ENCODE measurements at regions not wholly inside any gene's neighbourhood (a gene's known extent, or its start where the extent isn't known, plus 50 kb on each side); places are given as distances from the start of the nearest gene placed in this dataset.

- Mint-ChIP-seq H3K9me3 (peaks cover 20% of the 10 kb centered on the region), H3K27me3 (ENCODE audit: low read depth) (no peaks in the 10 kb centered on the region), H3K27ac (no peak overlapping the region), H3K4me1 (no peaks in the 10 kb centered on the region), H3K36me3 (no peaks in the 10 kb centered on the region), H3K4me3 (no peak overlapping the region)
- DNase-seq (ENCODE audit: low spot score in 2 of 2, unreplicated experiment in 2 of 2): no peak
- TF ChIP-seq, protein P1, sequence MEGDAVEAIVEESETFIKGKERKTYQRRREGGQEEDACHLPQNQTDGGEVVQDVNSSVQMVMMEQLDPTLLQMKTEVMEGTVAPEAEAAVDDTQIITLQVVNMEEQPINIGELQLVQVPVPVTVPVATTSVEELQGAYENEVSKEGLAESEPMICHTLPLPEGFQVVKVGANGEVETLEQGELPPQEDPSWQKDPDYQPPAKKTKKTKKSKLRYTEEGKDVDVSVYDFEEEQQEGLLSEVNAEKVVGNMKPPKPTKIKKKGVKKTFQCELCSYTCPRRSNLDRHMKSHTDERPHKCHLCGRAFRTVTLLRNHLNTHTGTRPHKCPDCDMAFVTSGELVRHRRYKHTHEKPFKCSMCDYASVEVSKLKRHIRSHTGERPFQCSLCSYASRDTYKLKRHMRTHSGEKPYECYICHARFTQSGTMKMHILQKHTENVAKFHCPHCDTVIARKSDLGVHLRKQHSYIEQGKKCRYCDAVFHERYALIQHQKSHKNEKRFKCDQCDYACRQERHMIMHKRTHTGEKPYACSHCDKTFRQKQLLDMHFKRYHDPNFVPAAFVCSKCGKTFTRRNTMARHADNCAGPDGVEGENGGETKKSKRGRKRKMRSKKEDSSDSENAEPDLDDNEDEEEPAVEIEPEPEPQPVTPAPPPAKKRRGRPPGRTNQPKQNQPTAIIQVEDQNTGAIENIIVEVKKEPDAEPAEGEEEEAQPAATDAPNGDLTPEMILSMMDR (IDR thresholded peaks at IDR 0.05; ENCODE audit: unreplicated experiment): no peak
Measured at GRCh38 chr12:30420561-30420960, 275.1 kb downstream of the IPO8 start.

GRCh38 chr12:30417697-30418231 is 277.9 kb downstream of the IPO8 start:
- Mint-ChIP-seq H3K4me1 (no peaks in the 10 kb centered on the region), H3K9me3 (peaks cover 6% of the 10 kb centered on the region), H3K4me3 (no peak overlapping the region), H3K27ac (no peak overlapping the region), H3K27me3 (ENCODE audit: low read depth) (no peaks in the 10 kb centered on the region), H3K36me3 (no peaks in the 10 kb centered on the region)
- no peak for DNase-seq (ENCODE audit: low spot score in 2 of 2, unreplicated experiment in 2 of 2)
- TF ChIP-seq, protein P1 (IDR thresholded peaks at IDR 0.05; ENCODE audit: unreplicated experiment): no peak

DNA sequence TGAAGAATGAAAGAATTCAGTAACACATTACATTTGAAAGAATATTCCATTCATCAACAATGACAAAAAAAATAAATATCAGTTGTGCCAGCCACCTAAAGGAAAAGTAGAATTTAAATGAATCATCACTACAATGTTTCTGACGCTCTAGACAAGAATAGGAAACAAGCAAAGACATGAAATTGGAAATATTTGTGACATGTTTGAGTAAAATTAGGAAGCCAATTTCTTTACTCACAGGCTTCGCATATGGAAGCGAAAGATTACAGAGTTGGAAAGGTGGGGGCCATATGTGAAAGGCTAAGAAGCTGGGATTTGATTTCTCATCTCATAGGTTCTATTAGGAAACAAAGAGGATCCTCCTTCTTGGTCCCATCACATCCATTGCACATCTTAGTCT is 279.0 kb downstream of the IPO8 start:
- Mint-ChIP-seq H3K27me3 (ENCODE audit: low read depth) (no peaks in the 10 kb centered on the region), H3K36me3 (no peaks in the 10 kb centered on the region), H3K4me3 (no peak overlapping the region), H3K4me1 (no peaks in the 10 kb centered on the region), H3K27ac (no peak overlapping the region), H3K9me3 (peaks cover 4% of the 10 kb centered on the region)
- TF ChIP-seq, protein P1 (IDR thresholded peaks at IDR 0.05; ENCODE audit: unreplicated experiment): no peak
- no peak for DNase-seq (ENCODE audit: low spot score in 2 of 2, unreplicated experiment in 2 of 2)

DNA sequence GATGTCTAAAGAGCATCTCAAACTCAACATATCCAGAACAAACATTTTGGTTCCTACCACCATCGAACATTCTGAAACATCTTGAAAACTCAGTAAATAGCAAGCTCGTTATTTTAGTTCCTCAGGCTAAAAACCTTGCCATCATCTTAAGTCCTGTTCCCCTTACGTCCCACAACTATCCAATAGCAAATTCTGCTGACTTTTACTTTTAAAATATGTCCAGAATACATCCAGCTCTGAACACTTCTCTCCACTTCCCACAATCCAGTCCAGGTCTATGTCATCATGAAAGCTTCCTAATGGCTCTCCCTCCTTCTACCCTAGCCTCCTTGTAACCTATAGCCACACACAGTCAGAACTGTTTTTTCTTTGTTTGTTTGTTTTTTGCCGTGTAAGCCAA is 279.9 kb downstream of the IPO8 start:
- Mint-ChIP-seq H3K4me1 (no peaks in the 10 kb centered on the region), H3K27ac (no peak overlapping the region), H3K36me3 (no peaks in the 10 kb centered on the region), H3K4me3 (no peak overlapping the region), H3K9me3 (peaks cover 4% of the 10 kb centered on the region), H3K27me3 (ENCODE audit: low read depth) (no peaks in the 10 kb centered on the region)
- no peak for DNase-seq (ENCODE audit: low spot score in 2 of 2, unreplicated experiment in 2 of 2)
- TF ChIP-seq, protein P1 (IDR thresholded peaks at IDR 0.05; ENCODE audit: unreplicated experiment): no peak

GRCh38 chr12:30414507-30414906 is 281.2 kb downstream of the IPO8 start:
- H3K9me3 Mint-ChIP-seq: peaks cover 4% of the 10 kb centered on the region
- no peaks in the 10 kb centered on the region for H3K36me3 Mint-ChIP-seq
- H3K4me3 Mint-ChIP-seq: no peak overlapping the region
- no peaks in the 10 kb centered on the region for H3K4me1 Mint-ChIP-seq
- H3K27ac Mint-ChIP-seq: no peak overlapping the region
- H3K27me3 Mint-ChIP-seq (ENCODE audit: low read depth): no peaks in the 10 kb centered on the region
- no peak for DNase-seq (ENCODE audit: low spot score in 2 of 2, unreplicated experiment in 2 of 2)
- TF ChIP-seq, protein P1 (IDR thresholded peaks at IDR 0.05; ENCODE audit: unreplicated experiment): no peak

DNA sequence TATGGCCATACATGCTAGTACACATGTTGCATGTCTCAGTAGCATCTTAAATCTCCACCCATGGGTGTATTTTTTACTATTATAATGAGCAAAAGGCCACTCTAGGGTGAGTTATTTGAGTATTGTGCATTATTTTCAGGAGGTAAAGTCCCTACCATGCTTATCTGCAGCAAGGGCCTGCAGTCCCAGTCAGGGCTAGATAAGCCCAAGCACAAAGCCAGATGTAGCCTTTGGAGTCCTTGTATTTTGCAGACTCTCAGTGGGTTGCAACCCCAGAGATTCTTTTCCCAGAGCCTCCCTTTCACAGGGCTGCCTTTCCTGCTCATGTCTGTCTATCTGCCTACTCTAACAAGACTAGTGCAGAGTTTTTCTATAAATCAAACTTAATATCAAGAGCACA is 295.3 kb downstream of the IPO8 start:
- Mint-ChIP-seq H3K4me3 (no peak overlapping the region), H3K27me3 (ENCODE audit: low read depth) (no peaks in the 10 kb centered on the region), H3K27ac (no peak overlapping the region), H3K36me3 (no peaks in the 10 kb centered on the region), H3K9me3 (peaks cover 56% of the 10 kb centered on the region), H3K4me1 (no peaks in the 10 kb centered on the region)
- TF ChIP-seq, protein P1 (IDR thresholded peaks at IDR 0.05; ENCODE audit: unreplicated experiment): no peak
- DNase-seq (ENCODE audit: low spot score in 2 of 2, unreplicated experiment in 2 of 2): no peak

Measured in mesothelial cell of epicardium (in vitro differentiated cells).